KMS-11 (cell line): ENCODE measurements at regions not wholly inside any gene's neighbourhood (a gene's known extent, or its start where the extent isn't known, plus 50 kb on each side); places are given as distances from the start of the nearest gene placed in this dataset.

ENCODE experiments used
- H2AFZ ChIP-seq: fragments of 200-600 bp; sonication (generic); 2 replicates; pipeline ENCODE4 v1.6.1; 2016; ENCODE audit warnings: antibody characterized with exemption, mixed run types, low read depth
- H3K27ac ChIP-seq: fragments of 200-600 bp; sonication (generic); 2 replicates; pipeline ENCODE4 v1.6.1; 2016; ENCODE audit warnings: mild to moderate bottlenecking, mixed run types
- H3K27me3 ChIP-seq: fragments of 200-600 bp; sonication (generic); 2 replicates; pipeline ENCODE4 v1.6.1; 2017; ENCODE audit warnings: mild to moderate bottlenecking, low read depth, mixed run types, moderate library complexity; ENCODE audit not compliant: insufficient read depth
- H3K36me3 ChIP-seq: fragments of 200-600 bp; sonication (generic); 2 replicates; pipeline ENCODE4 v1.6.1; 2017; ENCODE audit warnings: mild to moderate bottlenecking, mixed run types; ENCODE audit not compliant: insufficient read depth
- H3K4me1 ChIP-seq: fragments of 200-600 bp; sonication (generic); 2 replicates; pipeline ENCODE4 v1.6.1; 2016; ENCODE audit warnings: mild to moderate bottlenecking, low read depth, mixed run types; ENCODE audit not compliant: poor library complexity, severe bottlenecking
- H3K4me2 ChIP-seq: fragments of 200-600 bp; sonication (generic); 2 replicates; pipeline ENCODE4 v1.7.0; 2016; ENCODE audit warnings: mild to moderate bottlenecking, mixed run types
- H3K4me3 ChIP-seq: fragments of 200-600 bp; sonication (generic); IDR thresholded peaks from 2 replicates; pipeline ENCODE4 v1.6.1; 2017; ENCODE audit warnings: low read depth, low read length, mixed read lengths; ENCODE audit not compliant: insufficient read depth
- H3K79me2 ChIP-seq: fragments of 200-600 bp; sonication (generic); 2 replicates; pipeline ENCODE4 v1.6.1; 2016; ENCODE audit warnings: low read depth, mixed run types; ENCODE audit not compliant: insufficient read depth
- H3K9ac ChIP-seq: fragments of 200-600 bp; sonication (generic); 2 replicates; pipeline ENCODE4 v1.6.1; 2016; ENCODE audit warnings: mild to moderate bottlenecking, mixed run types
- H4K20me1 ChIP-seq: fragments of 200-600 bp; sonication (generic); 2 replicates; pipeline ENCODE4 v1.6.1; 2016; ENCODE audit warnings: mild to moderate bottlenecking, mixed run types; ENCODE audit not compliant: insufficient read depth
- TF ChIP-seq, protein P1 (sequence below): fragments of 200-600 bp; sonication (generic); conservative IDR thresholded peaks from 2 replicates; pipeline ENCODE4 v1.6.1; 2017; ENCODE audit warnings: low read depth, mild to moderate bottlenecking, antibody characterized with exemption, low read length, moderate library complexity, mixed read lengths

DNA sequence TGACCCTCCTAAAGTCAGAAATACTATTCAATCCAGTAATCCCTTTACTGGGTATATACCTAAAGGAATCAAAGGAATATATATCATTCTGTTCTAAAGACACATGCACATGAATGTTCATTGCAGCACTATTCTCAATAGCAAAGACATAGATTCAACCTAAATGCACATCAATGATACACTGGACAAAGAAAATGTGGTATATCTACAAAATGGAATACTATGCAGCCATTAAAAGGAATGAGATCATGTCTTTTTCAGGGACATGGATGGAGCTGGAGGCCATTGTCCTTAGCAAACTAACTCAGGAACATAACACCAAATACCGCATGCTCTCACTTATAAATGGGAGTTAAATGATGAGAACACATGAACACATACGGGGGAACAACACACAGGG, 306.0 kb upstream of the EPHA5 start:
- Histone ChIP-seq H2AFZ (no peak overlapping the region), H3K4me2 (no peak overlapping the region), H3K79me2 (no peaks in the 10 kb centered on the region), H3K4me3 (no peak overlapping the region), H4K20me1 (no peaks in the 10 kb centered on the region), H3K27ac (no peak overlapping the region), H3K4me1 (no peaks in the 10 kb centered on the region), H3K27me3 (no peaks in the 10 kb centered on the region), H3K9ac (no peak overlapping the region), H3K36me3 (no peaks in the 10 kb centered on the region)
- TF ChIP-seq, protein P1, sequence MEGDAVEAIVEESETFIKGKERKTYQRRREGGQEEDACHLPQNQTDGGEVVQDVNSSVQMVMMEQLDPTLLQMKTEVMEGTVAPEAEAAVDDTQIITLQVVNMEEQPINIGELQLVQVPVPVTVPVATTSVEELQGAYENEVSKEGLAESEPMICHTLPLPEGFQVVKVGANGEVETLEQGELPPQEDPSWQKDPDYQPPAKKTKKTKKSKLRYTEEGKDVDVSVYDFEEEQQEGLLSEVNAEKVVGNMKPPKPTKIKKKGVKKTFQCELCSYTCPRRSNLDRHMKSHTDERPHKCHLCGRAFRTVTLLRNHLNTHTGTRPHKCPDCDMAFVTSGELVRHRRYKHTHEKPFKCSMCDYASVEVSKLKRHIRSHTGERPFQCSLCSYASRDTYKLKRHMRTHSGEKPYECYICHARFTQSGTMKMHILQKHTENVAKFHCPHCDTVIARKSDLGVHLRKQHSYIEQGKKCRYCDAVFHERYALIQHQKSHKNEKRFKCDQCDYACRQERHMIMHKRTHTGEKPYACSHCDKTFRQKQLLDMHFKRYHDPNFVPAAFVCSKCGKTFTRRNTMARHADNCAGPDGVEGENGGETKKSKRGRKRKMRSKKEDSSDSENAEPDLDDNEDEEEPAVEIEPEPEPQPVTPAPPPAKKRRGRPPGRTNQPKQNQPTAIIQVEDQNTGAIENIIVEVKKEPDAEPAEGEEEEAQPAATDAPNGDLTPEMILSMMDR = no peak

DNA sequence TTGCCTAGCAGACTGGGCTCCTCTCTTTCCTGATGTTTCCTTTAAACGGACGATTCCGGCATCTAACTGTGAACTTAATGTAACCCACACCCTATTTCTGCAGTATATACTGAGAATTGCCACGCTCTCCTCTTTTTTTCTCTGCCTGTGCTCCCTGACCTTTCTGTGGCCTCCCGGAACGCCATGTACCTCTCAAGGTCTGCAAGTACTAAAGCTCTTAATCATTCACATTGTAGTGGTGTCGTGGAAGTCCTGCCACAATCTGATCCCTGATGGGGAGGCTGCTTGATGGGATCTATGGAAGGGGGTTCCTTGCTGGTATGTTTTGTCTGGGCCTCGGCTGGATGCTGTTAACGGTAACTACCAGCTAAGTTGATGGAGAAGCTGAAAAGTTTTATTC, 302.9 kb upstream of the EPHA5 start:
- Histone ChIP-seq H3K4me2 (no peak overlapping the region), H2AFZ (no peak overlapping the region), H3K27me3 (no peaks in the 10 kb centered on the region), H3K36me3 (no peaks in the 10 kb centered on the region), H3K79me2 (no peaks in the 10 kb centered on the region), H3K9ac (no peak overlapping the region), H3K4me3 (no peak overlapping the region), H4K20me1 (no peaks in the 10 kb centered on the region), H3K27ac (no peak overlapping the region), H3K4me1 (no peaks in the 10 kb centered on the region)
- TF ChIP-seq, protein P1 = no peak

DNA sequence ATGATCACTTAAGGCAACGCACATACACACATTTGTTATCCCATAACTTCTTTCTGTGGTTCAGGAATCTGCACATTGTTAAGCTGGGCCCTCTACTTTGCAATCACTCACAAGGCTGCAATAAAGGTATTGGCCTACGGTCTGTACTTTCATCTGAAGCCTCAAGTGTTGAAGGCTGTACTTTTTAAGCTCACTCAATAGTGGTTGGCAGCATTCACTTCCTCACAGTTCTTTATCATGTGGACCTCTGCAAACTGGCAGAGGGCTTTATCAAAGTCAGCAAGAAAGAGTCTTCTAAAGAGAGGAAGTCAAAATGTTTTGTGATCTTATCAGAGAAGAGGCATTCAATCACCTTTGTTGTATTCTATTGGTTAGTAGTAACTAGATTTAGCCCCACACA, 301.4 kb upstream of the EPHA5 start:
- no peak overlapping the region for H2AFZ ChIP-seq
- H3K9ac ChIP-seq = no peak overlapping the region
- TF ChIP-seq, protein P1 = no peak
- H3K79me2 ChIP-seq = no peaks in the 10 kb centered on the region
- no peaks in the 10 kb centered on the region for H4K20me1 ChIP-seq
- no peaks in the 10 kb centered on the region for H3K4me1 ChIP-seq
- no peaks in the 10 kb centered on the region for H3K36me3 ChIP-seq
- no peak overlapping the region for H3K27ac ChIP-seq
- H3K4me2 ChIP-seq = no peak overlapping the region
- H3K27me3 ChIP-seq = no peaks in the 10 kb centered on the region
- no peak overlapping the region for H3K4me3 ChIP-seq

DNA sequence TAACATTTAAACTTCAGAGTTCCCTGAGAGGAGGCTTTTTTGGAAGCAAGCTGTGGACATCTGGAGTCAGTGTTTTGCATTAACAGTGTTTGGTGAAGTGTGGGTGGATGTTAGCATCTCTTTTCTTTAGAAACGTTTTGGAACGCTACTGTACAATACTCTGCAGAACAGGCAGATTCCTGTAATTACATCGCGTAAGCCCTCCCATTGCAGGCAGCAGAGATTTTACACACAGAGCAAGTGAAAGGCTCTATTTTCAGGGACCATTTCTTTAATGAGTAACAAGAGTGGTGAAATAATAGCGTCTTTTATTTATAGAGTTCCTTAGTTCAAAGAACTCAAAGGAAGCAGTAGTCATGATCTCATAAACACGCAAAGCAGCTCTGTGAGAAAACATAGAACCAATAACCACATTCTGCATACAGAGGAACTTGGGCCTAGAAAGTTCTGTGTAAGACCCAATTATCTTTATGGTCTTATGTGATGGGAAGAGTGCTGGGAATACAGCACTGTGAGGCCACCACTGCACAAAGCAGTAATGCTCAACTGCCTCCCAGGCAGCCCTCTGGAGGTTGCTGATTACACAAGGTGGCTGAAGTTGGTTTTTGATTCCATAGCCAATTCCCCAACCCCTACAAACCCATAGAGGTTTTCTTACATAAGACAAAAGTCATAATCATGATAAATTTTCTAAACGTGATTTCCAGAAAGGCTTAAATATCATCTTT, 298.7 kb upstream of the EPHA5 start:
- no peaks in the 10 kb centered on the region for H3K79me2 ChIP-seq
- no peak overlapping the region for H3K9ac ChIP-seq
- H3K36me3 ChIP-seq = no peaks in the 10 kb centered on the region
- no peaks in the 10 kb centered on the region for H3K4me1 ChIP-seq
- no peak overlapping the region for H3K4me3 ChIP-seq
- H2AFZ ChIP-seq = no peak overlapping the region
- H3K4me2 ChIP-seq = no peak overlapping the region
- no peak overlapping the region for H3K27ac ChIP-seq
- TF ChIP-seq, protein P1 = no peak
- H3K27me3 ChIP-seq = no peaks in the 10 kb centered on the region
- H4K20me1 ChIP-seq = no peaks in the 10 kb centered on the region
